ENCODE measurements at regions not wholly inside any gene's neighbourhood (a gene's known extent, or its start where the extent isn't known, plus 50 kb on each side); places are given as distances from the start of the nearest gene placed in this dataset.

DNA sequence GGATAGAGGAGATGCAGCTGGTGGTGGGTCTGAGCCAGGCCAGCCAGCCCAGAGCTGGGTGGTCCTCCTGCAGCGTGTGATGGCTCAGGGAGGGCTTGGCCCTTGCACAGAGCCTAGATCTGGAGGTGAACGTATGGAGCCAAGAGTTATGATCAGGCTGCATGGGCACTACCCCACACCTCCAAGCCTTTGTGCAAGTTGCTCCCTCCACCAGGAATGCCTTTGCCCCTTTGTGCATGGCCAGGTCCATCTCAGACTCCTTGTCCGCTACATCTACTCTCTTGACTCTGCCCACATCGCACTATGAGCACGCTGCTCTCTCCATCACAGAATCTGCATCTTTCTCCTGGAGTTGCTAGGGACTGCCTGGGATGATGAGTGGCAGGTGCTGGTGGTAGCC, 895.7 kb downstream of the TBC1D22A start:
- no peak for DNase-seq (ENCODE audit: low spot score)
- H3K9me3 ChIP-seq, result no peaks in the 10 kb centered on the region
- H3K36me3 ChIP-seq, result no peaks in the 10 kb centered on the region
- H3K4me1 ChIP-seq, result no peaks in the 10 kb centered on the region
- TF ChIP-seq, protein P1, sequence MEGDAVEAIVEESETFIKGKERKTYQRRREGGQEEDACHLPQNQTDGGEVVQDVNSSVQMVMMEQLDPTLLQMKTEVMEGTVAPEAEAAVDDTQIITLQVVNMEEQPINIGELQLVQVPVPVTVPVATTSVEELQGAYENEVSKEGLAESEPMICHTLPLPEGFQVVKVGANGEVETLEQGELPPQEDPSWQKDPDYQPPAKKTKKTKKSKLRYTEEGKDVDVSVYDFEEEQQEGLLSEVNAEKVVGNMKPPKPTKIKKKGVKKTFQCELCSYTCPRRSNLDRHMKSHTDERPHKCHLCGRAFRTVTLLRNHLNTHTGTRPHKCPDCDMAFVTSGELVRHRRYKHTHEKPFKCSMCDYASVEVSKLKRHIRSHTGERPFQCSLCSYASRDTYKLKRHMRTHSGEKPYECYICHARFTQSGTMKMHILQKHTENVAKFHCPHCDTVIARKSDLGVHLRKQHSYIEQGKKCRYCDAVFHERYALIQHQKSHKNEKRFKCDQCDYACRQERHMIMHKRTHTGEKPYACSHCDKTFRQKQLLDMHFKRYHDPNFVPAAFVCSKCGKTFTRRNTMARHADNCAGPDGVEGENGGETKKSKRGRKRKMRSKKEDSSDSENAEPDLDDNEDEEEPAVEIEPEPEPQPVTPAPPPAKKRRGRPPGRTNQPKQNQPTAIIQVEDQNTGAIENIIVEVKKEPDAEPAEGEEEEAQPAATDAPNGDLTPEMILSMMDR (IDR thresholded peaks at IDR 0.05), result no peak
- H3K27me3 ChIP-seq, result no peaks in the 10 kb centered on the region
- H3K4me3 ChIP-seq, result no peak overlapping the region
- no peak overlapping the region for H3K27ac ChIP-seq

DNA sequence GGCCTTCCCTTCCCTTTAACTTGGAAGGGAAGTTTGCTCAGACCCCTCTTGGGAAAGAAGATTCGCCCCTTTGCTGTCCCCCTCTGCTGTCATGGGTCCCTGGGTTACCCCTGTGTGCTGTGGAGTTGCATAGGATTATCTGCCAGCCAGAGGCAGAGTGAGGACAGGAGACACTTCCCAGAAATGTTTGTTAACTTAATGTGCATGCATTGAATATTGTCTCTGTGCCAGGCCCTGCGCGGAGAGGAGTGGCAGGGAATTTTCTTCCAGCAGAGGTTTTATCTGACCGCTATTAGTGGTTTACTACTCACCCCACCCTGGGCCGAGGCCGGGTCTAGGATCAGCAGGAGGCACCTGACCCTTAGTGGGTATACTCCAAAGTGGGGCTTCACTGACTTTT, 894.8 kb downstream of the TBC1D22A start:
- no peaks in the 10 kb centered on the region for H3K36me3 ChIP-seq
- no peaks in the 10 kb centered on the region for H3K4me1 ChIP-seq
- H3K9me3 ChIP-seq, result no peaks in the 10 kb centered on the region
- TF ChIP-seq, protein P1 (IDR thresholded peaks at IDR 0.05), result no peak
- H3K4me3 ChIP-seq, result no peak overlapping the region
- no peak overlapping the region for H3K27ac ChIP-seq
- H3K27me3 ChIP-seq, result no peaks in the 10 kb centered on the region
- no peak for DNase-seq (ENCODE audit: low spot score)

DNA sequence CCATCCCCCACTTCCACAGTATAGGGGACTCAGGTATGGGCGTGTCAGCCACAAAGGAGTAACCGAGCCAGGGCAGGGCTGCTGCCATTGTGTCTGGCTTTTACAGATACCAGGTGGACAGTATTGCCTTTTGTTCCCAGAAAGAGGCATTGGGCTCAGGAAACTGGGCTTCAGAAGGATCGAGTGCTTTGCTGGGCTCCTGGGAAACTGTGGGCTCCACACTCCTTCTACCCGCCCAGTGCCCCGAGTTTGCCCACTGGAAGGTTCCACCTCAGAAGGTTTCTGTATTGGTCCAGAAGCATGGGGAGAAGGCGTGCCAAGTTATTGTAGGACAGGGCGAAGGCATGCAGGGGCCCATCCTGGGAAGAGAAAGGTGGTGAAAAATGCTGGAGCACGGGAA, 894.4 kb downstream of the TBC1D22A start:
- no peak for DNase-seq (ENCODE audit: low spot score)
- Histone ChIP-seq H3K4me3 (no peak overlapping the region), H3K4me1 (no peaks in the 10 kb centered on the region), H3K9me3 (no peaks in the 10 kb centered on the region), H3K27me3 (no peaks in the 10 kb centered on the region), H3K27ac (no peak overlapping the region), H3K36me3 (no peaks in the 10 kb centered on the region)
- TF ChIP-seq, protein P1 (IDR thresholded peaks at IDR 0.05), result no peak

DNA sequence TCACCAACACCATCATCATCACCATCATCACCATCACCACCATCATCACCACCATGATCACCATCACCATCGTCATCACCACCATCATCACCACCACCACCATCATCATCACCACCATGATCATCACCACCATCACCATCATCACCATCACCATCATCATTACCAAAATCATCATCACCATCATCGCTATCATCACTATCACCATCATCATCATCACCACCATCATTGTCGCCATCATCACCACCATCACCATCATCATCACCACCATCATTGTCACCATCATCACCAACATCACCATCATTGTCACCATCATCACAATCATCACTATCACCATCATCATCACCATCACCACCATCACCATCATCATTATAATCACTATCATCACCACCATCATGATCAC, 893.5 kb downstream of the TBC1D22A start:
- H3K4me1 ChIP-seq, result no peaks in the 10 kb centered on the region
- no peak overlapping the region for H3K27ac ChIP-seq
- no peaks in the 10 kb centered on the region for H3K36me3 ChIP-seq
- H3K9me3 ChIP-seq, result no peaks in the 10 kb centered on the region
- TF ChIP-seq, protein P1 (IDR thresholded peaks at IDR 0.05), result no peak
- DNase-seq (ENCODE audit: low spot score), result no peak
- H3K4me3 ChIP-seq, result no peak overlapping the region
- no peaks in the 10 kb centered on the region for H3K27me3 ChIP-seq

DNA sequence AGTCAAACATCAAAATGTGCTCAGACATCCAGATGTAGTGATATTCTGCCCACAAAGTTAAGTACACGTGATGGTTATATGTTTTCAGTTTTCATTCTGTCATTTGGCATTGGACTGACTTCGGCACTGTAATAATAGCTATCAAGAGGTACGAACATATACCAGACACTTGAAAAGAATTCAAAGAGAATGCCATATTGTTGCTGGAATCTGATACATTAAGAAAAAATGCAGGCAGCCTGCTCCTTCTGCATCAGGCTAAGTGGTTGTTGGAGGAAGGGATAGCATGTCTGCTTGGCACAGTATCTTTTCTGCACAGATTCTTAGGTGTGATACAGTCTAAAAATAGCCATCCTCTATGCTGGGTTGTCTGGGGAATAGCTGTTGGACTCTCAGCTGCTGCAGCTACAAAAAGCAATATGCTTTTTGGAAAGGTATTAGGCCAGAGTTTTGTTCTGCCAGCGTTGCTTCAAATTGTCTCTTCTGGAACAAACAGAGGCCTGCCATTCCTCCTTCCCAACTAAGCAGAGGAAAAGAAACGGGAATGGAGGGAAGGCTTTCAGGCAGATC, 892.6 kb downstream of the TBC1D22A start:
- Histone ChIP-seq H3K4me3 (no peak overlapping the region), H3K27me3 (no peaks in the 10 kb centered on the region), H3K4me1 (no peaks in the 10 kb centered on the region), H3K27ac (no peak overlapping the region), H3K36me3 (no peaks in the 10 kb centered on the region), H3K9me3 (no peaks in the 10 kb centered on the region)
- no peak for DNase-seq (ENCODE audit: low spot score)
- TF ChIP-seq, protein P1 (IDR thresholded peaks at IDR 0.05), result no peak

DNA sequence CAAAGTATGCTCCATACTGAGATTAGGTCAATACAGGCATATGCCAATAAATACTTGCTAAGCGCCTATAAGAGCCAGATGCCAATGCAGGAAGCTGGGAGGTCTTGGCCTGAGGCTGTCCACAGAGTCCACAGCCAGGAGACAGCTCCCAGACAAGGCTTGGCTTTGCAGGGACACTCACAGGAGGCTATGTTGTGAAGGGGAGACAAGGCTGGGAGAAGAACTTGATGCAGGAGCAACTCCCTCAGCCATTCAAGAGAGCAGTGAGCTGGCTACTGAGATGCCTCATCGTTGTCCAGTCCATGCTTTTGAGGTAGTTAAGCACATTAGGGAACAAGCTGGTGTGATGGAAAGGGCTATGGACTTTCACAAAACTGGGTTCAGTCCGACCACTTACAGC, 891.5 kb downstream of the TBC1D22A start:
- DNase-seq (ENCODE audit: low spot score), result no peak
- TF ChIP-seq, protein P1 (IDR thresholded peaks at IDR 0.05), result no peak
- H3K4me1 ChIP-seq, result no peaks in the 10 kb centered on the region

More for the DNA sequence above, 891.5 kb downstream of the TBC1D22A start:
- Histone ChIP-seq H3K27ac (no peak overlapping the region), H3K27me3 (no peaks in the 10 kb centered on the region), H3K4me3 (no peak overlapping the region), H3K9me3 (no peaks in the 10 kb centered on the region), H3K36me3 (no peaks in the 10 kb centered on the region)

Data from right atrium auricular region (tissue), 2 donors.